ENCODE measurements at regions not wholly inside any gene's neighbourhood (a gene's known extent, or its start where the extent isn't known, plus 50 kb on each side); places are given as distances from the start of the nearest gene placed in this dataset.
"Not testable (repeated sequence)": the region's sequence is repeated elsewhere in the genome, so short reads cannot be mapped to it uniquely, and the experiment has no call there.

DNA sequence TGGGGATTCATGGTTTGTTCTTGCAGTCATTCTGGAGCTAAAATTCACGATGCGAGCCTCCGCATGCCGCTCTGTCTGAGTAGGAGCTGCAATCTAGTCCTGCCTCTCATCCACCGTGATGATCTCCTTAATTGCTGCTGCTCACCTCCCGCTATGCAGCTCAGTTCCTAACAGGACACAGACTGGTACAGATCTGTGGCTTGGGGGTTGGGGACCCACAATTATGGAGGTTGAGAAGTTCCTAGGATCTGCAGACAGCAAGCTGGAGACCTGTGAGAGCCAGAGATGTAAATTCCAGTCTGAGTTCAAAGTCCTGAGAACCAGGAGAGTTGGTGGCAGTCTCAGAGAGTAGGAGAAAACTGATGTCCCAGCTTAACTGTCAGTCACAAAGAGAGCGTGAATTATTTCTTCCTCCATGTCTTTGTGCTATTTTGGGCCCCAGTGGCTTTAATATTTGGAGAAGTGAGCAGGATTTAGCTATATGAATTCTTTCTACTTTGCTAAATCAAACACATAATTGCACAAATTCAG is 378.7 kb upstream of the MAN1A1 start:
- TF ChIP-seq CTCF (IDR thresholded peaks at IDR 0.05): no peak
- no peaks in the 10 kb centered on the region for H3K27me3 ChIP-seq (ENCODE audit: low read depth)
- no peaks in the 10 kb centered on the region for H3K4me1 ChIP-seq
- no peak for DNase-seq
- no peaks in the 10 kb centered on the region for H3K36me3 ChIP-seq
- ATAC-seq: no peak
- no peak overlapping the region for H3K4me3 ChIP-seq
- no peaks in the 10 kb centered on the region for H3K9me3 ChIP-seq
- H3K27ac ChIP-seq: no peak overlapping the region
- intact Hi-C loops (cut with DNase I): no loop called here

DNA sequence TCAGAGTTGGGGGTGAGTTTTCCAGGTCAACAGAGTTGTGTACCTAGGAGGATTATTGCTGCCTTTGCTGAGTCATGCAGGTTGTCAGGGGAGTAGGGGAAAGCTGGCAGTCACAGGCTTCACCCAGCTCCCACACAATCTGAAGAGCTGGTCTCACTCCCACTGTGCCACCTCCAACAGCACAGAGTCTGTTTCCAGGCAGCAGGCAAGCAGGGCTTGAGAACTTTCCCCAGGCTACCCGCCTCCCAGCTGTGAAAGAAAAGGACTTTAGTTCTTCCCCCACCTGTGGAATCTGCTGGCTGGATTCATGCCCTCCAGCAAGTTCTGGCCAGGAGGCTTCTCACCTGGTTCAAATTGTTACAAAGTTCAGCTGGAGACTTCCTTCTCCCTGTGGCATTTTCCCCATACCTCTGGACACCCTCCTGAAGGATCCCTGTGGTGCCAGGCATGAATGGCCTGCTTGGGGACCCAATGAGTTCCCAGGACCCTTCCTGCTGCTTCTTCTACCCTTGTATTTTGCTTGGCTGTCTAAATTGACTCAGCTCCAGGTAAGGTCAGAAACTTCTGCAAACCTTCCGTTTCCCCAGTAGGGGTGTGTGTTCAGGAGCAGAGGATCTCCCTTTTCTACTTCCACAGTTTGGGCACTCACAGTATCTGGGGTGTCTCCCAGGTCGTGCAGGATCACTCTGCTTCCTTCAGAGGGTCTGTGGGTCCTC is 378.1 kb upstream of the MAN1A1 start:
- intact Hi-C loops (cut with DNase I): no loop called here
- Histone ChIP-seq H3K9me3 (no peaks in the 10 kb centered on the region), H3K4me1 (no peaks in the 10 kb centered on the region), H3K27ac (no peak overlapping the region), H3K36me3 (no peaks in the 10 kb centered on the region), H3K4me3 (no peak overlapping the region), H3K27me3 (ENCODE audit: low read depth) (no peaks in the 10 kb centered on the region)
- DNase-seq (no peak), ATAC-seq (no peak)
- no peak for TF ChIP-seq CTCF (IDR thresholded peaks at IDR 0.05)

DNA sequence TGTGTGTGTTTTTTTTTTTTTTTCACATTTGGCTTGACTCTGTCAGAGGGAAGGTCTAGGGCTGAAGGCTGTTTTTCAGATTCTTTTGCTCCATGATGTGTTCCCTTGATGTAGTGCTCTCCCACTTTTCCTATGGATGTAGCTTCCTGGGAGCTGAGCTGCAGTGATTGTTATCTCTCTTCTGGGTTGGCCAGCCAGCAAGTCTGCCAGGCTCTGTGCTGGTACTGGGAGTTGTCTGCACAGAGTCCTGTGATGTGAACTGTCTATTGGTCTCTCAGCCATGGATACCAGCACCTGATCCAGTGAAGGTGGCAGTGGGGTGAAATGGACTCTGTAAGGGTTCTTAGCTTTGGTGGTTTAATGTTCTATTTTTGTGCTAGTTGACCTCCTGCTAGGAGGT is 377.4 kb upstream of the MAN1A1 start:
- H3K9me3 ChIP-seq; H3K4me3 ChIP-seq; H3K4me1 ChIP-seq; intact Hi-C loops (cut with DNase I); ATAC-seq; DNase-seq; H3K36me3 ChIP-seq; H3K27me3 ChIP-seq (ENCODE audit: low read depth); H3K27ac ChIP-seq: not testable (repeated sequence)

DNA sequence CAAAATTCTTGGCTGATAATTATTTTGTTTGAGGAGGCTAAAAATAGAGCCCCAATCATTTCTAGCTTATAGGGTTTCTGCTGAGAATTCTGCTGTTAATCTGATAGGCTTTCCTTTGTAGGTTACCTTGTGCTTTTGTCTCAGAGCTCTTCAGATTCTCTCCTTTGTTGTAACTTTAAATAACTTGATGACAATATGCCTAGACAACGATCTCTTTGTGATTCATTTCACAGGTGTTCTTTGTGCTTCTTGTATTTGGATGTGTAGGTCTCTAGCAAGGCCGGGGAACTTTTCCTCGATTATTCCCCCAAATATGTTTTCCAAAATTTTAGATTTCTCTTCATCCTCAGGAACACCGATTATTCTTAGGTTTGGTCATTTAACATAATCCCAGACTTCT is 376.5 kb upstream of the MAN1A1 start:
- H3K9me3 ChIP-seq: no peaks in the 10 kb centered on the region
- no peaks in the 10 kb centered on the region for H3K36me3 ChIP-seq
- no peaks in the 10 kb centered on the region for H3K27me3 ChIP-seq (ENCODE audit: low read depth)
- no peak overlapping the region for H3K4me3 ChIP-seq
- ATAC-seq (no peak), DNase-seq (no peak)
- intact Hi-C loops (cut with DNase I): no loop called here
- H3K27ac ChIP-seq: no peak overlapping the region
- no peak for TF ChIP-seq CTCF (IDR thresholded peaks at IDR 0.05)
- no peaks in the 10 kb centered on the region for H3K4me1 ChIP-seq

DNA sequence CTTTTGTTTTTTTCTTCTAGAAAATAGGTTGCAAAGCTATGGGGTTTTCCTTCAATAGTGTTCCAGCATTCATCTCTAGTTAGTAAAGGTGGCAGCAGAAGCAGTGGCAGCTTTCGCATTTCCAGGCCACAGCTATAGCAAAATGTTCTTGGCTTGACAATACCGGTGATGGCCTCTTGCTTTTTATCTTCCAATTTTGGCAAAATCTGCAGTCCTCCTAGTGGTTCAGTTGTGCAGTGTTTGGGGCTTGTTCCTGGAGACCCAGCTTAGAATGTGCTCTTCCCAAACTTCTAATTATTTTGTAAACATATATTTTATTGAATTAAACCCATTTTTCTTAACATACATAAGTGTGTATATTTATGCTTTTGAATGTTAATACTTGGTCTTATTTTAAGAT is 370.6 kb upstream of the MAN1A1 start:
- H3K36me3 ChIP-seq: no peaks in the 10 kb centered on the region
- H3K27ac ChIP-seq: no peak overlapping the region
- TF ChIP-seq CTCF (IDR thresholded peaks at IDR 0.05): no peak
- H3K4me1 ChIP-seq: peaks cover 8% of the 10 kb centered on the region
- no peak for ATAC-seq
- H3K4me3 ChIP-seq: no peak overlapping the region
- no peaks in the 10 kb centered on the region for H3K27me3 ChIP-seq (ENCODE audit: low read depth)
- intact Hi-C loops (cut with DNase I): no loop called here
- no peak for DNase-seq
- no peaks in the 10 kb centered on the region for H3K9me3 ChIP-seq

DNA sequence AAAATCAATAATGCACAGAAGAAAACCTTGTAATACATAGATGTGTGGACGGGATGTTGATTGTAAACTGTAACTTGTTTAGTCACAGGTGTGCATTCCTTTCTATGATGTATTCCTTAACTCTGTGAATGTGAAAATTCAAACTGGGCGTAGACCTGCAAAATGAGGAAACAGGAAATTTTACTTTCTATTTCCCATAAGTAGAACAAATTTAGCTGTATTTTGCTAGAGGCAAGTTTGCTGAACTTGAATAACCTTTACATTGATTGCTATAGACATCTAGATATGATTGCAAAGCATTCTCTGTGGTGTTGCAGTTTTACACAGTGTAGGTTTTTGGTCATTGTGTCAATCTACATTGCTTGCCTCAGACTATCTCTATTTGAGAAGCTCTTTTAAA is 368.4 kb upstream of the MAN1A1 start:
- H3K9me3 ChIP-seq: no peaks in the 10 kb centered on the region
- intact Hi-C loops (cut with DNase I): no loop called here
- no peak overlapping the region for H3K27ac ChIP-seq
- H3K27me3 ChIP-seq (ENCODE audit: low read depth): no peaks in the 10 kb centered on the region
- peaks cover 8% of the 10 kb centered on the region for H3K4me1 ChIP-seq
- DNase-seq (no peak), ATAC-seq (no peak)
- no peaks in the 10 kb centered on the region for H3K36me3 ChIP-seq
- H3K4me3 ChIP-seq: no peak overlapping the region
- TF ChIP-seq CTCF (IDR thresholded peaks at IDR 0.05): no peak

Measured in lower lobe of right lung (tissue), 2 donors.